Activated CD8-positive, alpha-beta T cell treated with anti-CD3 and anti-CD28 coated beads for 36 hours (primary cell): ENCODE measurements at regions not wholly inside any gene's neighbourhood (a gene's known extent, or its start where the extent isn't known, plus 50 kb on each side); places are given as distances from the start of the nearest gene placed in this dataset.

Source experiments
- ATAC-seq: fragments of 200-7000 bp; cut with Tn5 transposase; one replicate; pipeline ENCODE4 v1.10.0; 2021; ENCODE audit warnings: mild to moderate bottlenecking, moderate library complexity
- CTCF ChIA-PET: fragments of 350-600 bp; sonication (Branson Sonifier 250); formaldehyde crosslinking; loops from one replicate; lab custom pipeline; 2021; ENCODE audit warnings: antibody characterized with exemption; lab: Charles Lee
- POLR2A ChIA-PET: fragments of 350-600 bp; sonication (Branson Sonifier 250); formaldehyde crosslinking; loops from one replicate; lab custom pipeline; 2021; ENCODE audit warnings: antibody characterized with exemption; lab: Charles Lee
- DNase-seq: peaks from one replicate; pipeline ENCODE4 v3.0.0-alpha.2; 2020
- H3K27ac Mint-ChIP-seq: one replicate; pipeline ENCODE4 v1.8.0; 2021; ENCODE audit warnings: mild to moderate bottlenecking, mixed read lengths
- H3K27me3 Mint-ChIP-seq: one replicate; pipeline ENCODE4 v1.8.0; 2021; ENCODE audit warnings: mixed read lengths
- H3K36me3 Mint-ChIP-seq: one replicate; pipeline ENCODE4 v1.8.0; 2021; ENCODE audit warnings: low read depth, mixed read lengths
- H3K4me1 Mint-ChIP-seq: one replicate; pipeline ENCODE4 v1.8.0; 2021; ENCODE audit warnings: low read depth, mixed read lengths
- H3K4me3 Mint-ChIP-seq: one replicate; pipeline ENCODE4 v1.8.0; 2021; ENCODE audit warnings: mild to moderate bottlenecking, moderate library complexity, mixed read lengths
- H3K9me3 Mint-ChIP-seq: one replicate; pipeline ENCODE4 v1.8.0; 2021; ENCODE audit warnings: mixed read lengths
- intact Hi-C: fragments of 100-400 bp; cut with micrococcal nuclease; formaldehyde crosslinking; loops from one replicate; pipeline ENCODE4 v1.10.0; 2022
- TF ChIP-seq, protein P1 (sequence below): fragments of 200-600 bp; IDR thresholded peaks from one replicate; pipeline ENCODE4 v1.8.0; 2022; ENCODE audit warnings: antibody characterized with exemption, mild to moderate bottlenecking

DNA sequence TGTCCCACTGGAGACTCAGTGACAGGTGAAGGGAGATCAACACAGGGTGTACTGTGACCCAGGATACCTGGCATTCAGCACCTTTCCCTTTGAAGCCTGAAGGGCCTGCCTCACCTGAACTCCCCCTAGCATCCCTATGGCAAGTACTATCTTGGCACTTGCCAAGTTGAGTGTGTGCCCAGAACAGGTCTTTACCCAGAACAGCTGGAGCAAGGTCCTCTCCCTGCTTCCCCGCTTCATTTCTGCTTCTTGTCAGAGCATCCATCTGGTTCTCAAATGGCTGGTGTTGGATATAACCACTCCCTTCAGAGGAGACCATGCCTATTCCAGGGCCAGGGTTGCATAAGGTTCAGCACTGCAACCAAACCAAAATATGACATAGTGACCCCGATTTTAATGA lies 73.0 kb downstream of the FAM43A start:
- TF ChIP-seq, protein P1, sequence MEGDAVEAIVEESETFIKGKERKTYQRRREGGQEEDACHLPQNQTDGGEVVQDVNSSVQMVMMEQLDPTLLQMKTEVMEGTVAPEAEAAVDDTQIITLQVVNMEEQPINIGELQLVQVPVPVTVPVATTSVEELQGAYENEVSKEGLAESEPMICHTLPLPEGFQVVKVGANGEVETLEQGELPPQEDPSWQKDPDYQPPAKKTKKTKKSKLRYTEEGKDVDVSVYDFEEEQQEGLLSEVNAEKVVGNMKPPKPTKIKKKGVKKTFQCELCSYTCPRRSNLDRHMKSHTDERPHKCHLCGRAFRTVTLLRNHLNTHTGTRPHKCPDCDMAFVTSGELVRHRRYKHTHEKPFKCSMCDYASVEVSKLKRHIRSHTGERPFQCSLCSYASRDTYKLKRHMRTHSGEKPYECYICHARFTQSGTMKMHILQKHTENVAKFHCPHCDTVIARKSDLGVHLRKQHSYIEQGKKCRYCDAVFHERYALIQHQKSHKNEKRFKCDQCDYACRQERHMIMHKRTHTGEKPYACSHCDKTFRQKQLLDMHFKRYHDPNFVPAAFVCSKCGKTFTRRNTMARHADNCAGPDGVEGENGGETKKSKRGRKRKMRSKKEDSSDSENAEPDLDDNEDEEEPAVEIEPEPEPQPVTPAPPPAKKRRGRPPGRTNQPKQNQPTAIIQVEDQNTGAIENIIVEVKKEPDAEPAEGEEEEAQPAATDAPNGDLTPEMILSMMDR, result no peak
- no peak overlapping the region for H3K27ac Mint-ChIP-seq
- DNase-seq (no peak), ATAC-seq (no peak)
- no peaks in the 10 kb centered on the region for H3K4me1 Mint-ChIP-seq
- no peaks in the 10 kb centered on the region for H3K9me3 Mint-ChIP-seq
- intact Hi-C loops, result no loop called here
- ChIA-PET POLR2A (no interaction called here), CTCF (interaction anchor here (1.8 kb wide), 1 partner anchor 10 kb away, joined by 5 read pairs; no protein-coding TSS in a partner anchor)
- no peaks in the 10 kb centered on the region for H3K36me3 Mint-ChIP-seq
- H3K27me3 Mint-ChIP-seq, result peaks cover 2% of the 10 kb centered on the region
- no peak overlapping the region for H3K4me3 Mint-ChIP-seq

DNA sequence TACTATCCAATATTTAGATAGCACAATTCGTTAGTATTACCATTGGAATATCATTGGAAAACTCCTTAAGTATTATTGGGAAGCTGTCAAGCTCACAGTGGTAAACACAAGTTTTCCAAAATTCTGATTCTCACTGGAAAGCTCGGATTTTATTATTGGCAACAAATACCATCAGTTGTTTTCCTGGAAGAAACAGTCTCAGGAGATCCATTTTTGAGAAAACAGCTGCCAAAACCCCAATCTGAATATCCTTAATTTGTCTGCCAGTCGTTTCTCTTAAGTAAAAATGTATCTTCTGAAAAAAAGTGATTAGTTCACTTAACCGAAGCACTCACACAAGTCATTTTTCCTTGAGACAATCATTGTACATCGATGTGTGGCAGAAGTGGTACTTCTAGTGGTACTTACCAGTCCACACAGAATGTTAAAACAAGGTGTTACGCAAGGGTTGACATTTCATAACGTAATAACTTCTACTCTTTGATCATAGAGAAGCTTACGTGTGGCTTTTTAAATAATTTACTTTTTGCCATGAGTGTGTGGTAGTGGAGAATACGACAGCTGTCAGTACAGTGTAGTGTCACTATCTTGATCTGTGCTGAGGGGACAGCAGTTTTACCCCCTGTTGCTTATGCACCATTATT lies 74.9 kb downstream of the FAM43A start:
- H3K4me3 Mint-ChIP-seq, result no peak overlapping the region
- no peak overlapping the region for H3K27ac Mint-ChIP-seq
- ChIA-PET CTCF (no interaction called here), POLR2A (interaction anchor here (0.7 kb wide), 1 partner anchor 56 kb away, joined by 3 read pairs; no protein-coding TSS in a partner anchor)
- DNase-seq (no peak), ATAC-seq (no peak)
- H3K9me3 Mint-ChIP-seq, result no peaks in the 10 kb centered on the region
- no peaks in the 10 kb centered on the region for H3K36me3 Mint-ChIP-seq
- TF ChIP-seq, protein P1, result no peak
- H3K4me1 Mint-ChIP-seq, result no peaks in the 10 kb centered on the region
- intact Hi-C loops, result no loop called here
- H3K27me3 Mint-ChIP-seq, result peaks cover 3% of the 10 kb centered on the region

DNA sequence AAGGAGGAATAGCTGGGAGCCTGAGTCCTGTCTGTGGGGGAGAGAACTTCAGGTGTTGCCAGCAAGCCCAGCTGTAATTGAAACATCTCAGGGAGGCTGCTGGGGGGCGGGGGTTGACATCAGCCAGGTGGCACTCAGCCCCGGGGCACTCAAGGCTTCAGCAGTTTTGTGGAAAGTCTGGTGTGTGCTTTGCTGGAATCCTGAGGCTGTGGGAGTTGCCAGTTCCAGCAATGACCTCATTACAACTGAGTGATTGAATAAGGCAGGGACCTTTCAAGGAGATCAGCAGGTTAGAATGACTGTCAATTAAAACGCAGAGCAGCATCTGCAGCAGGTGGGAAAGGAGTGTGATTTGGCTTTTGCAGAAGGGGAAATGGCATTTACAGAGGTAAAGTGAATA lies 75.7 kb downstream of the FAM43A start:
- POLR2A ChIA-PET, result interaction anchor here (0.7 kb wide), 1 partner anchor 55 kb away, joined by 3 read pairs; no protein-coding TSS in a partner anchor

DNA sequence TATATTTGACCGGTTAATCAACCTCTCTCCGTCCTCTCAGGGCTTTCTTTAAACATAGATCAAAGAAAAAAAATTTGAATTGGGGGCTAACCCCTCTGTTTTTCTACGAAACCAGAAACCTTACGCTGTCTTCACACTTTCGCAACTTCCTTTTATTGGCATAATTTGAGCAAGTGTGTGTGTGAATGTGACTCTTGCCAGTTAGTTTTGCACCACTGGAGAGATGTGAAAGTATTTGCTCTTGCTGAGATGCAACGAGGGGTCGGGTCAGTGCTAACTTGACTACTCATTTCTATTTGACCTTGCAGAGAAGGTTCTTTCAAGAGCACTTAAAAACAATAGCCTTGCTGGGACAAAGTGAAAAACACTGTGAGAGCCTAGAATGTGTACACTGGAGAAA lies 81.2 kb downstream of the FAM43A start:
- TF ChIP-seq, protein P1, result no peak
- no peak overlapping the region for H3K4me3 Mint-ChIP-seq
- no peak overlapping the region for H3K27ac Mint-ChIP-seq
- intact Hi-C loops, result loop anchor here (5.0 kb wide), 1 partner anchor 85 kb away; no protein-coding TSS in a partner anchor
- no peaks in the 10 kb centered on the region for H3K36me3 Mint-ChIP-seq
- DNase-seq (peak; percentile 2), ATAC-seq (no peak)
- H3K9me3 Mint-ChIP-seq, result no peaks in the 10 kb centered on the region
- H3K4me1 Mint-ChIP-seq, result peaks cover 19% of the 10 kb centered on the region
- peaks cover 1% of the 10 kb centered on the region for H3K27me3 Mint-ChIP-seq
- ChIA-PET POLR2A (no interaction called here), CTCF (interaction anchor here (1.4 to 1.5 kb wide), 2 partner anchors 79 to 95 kb away, joined by 3 read pairs; no protein-coding TSS in a partner anchor)

More for the DNA sequence above, 75.7 kb downstream of the FAM43A start:
- peaks cover 3% of the 10 kb centered on the region for H3K27me3 Mint-ChIP-seq
- no peaks in the 10 kb centered on the region for H3K36me3 Mint-ChIP-seq
- H3K4me3 Mint-ChIP-seq, result no peak overlapping the region
- DNase-seq (no peak), ATAC-seq (no peak)
- CTCF ChIA-PET, result no interaction called here
- TF ChIP-seq, protein P1, result no peak
- intact Hi-C loops, result no loop called here
- no peaks in the 10 kb centered on the region for H3K9me3 Mint-ChIP-seq
- no peak overlapping the region for H3K27ac Mint-ChIP-seq
- no peaks in the 10 kb centered on the region for H3K4me1 Mint-ChIP-seq
